Embryonic facial prominence (tissue), 1 donor: ENCODE measurements at regions not wholly inside any gene's neighbourhood (a gene's known extent, or its start where the extent isn't known, plus 50 kb on each side); places are given as distances from the start of the nearest gene placed in this dataset.

Experiments
- DNase-seq: peaks from one replicate; pipeline ENCODE4 v3.0.0-alpha.2; 2016; ENCODE audit errors: extremely low spot score

DNA sequence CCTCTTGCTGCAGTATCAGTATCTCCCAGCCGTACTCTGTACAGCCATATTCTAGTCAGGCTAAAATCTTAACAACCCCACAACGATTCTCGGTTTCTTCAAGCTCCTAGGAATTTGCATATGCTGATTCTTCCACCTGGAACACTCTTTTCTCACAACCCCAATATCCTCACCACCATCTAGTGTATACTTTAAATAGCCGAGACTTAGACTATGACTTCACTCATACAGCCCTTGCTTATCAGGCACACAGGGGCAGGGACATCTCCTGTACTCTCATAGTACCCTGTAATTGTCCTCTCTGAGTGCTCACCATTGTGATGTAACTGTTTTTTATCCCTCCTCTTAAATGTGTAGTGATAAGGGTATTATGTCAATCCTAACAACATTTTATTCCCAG, 2126.4 kb upstream of the TENM3 start:
- DNase-seq, result no peak

DNA sequence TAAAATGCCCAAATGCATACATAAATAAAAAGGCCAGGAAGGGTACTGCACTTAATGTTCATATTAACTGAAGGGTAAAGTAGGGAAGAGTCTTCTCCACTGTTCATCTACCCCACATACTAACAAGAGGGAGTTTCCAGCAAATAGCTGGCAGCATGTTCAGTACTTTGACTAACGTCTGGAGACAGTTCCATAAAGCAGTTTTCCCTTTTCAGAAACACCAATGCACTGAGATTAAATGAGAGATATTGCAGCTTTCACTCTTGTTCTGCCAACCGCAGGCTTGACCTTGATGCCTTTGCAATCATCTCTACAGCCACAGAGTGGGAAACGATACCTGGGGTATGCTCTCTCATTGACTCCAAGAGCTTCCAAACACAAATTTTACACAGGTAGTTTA, 2123.1 kb upstream of the TENM3 start:
- no peak for DNase-seq

- DNase-seq, result no peak
Measured at GRCh38 chr4:180134091-180134866, 2108.9 kb upstream of the TENM3 start.

DNA sequence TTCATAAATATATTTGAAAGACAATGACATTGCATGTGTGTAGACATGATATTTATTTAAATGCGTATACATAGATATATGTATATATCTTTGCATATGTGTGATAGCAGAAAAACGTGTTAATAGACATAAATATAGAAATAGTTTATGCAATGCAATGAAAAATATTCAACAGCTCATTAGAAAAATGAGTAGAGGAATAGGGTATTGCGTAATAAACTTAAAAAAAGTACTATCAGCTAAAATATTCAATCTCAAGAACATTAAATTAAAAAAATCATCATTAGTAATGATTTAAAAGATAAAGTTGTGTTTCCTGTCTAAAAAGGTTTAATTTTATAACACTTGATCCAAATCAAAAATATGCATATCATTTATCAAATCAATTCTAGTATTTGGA, 2101.5 kb upstream of the TENM3 start:
- no peak for DNase-seq

DNA sequence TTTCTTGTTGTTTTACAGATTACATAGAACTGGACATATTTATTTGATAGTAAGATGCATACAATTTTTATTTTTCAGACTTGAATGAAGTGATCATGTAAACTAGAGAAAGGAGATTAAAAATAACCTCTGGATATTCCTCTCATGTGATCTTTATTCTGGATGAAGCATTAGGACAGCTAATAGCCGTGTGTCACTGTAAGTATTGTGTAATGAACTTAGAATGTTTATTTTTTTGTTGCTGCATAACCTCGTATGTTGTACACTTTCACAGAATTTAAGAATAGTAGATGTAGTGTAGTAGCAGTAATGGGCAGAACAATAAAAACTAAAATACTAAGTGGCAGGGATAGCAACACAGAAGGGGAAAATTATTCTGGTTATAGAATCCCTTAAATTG, 2094.5 kb upstream of the TENM3 start:
- no peak for DNase-seq

GRCh38 chr4:180150818-180151217, 2092.4 kb upstream of the TENM3 start:
- no peak for DNase-seq

- no peak for DNase-seq
Measured at GRCh38 chr4:180152831-180153230, 2090.4 kb upstream of the TENM3 start.

GRCh38 chr4:180153587-180153986, 2089.6 kb upstream of the TENM3 start:
- DNase-seq, result no peak

GRCh38 chr4:180156684-180157083, 2086.5 kb upstream of the TENM3 start:
- DNase-seq, result no peak

DNA sequence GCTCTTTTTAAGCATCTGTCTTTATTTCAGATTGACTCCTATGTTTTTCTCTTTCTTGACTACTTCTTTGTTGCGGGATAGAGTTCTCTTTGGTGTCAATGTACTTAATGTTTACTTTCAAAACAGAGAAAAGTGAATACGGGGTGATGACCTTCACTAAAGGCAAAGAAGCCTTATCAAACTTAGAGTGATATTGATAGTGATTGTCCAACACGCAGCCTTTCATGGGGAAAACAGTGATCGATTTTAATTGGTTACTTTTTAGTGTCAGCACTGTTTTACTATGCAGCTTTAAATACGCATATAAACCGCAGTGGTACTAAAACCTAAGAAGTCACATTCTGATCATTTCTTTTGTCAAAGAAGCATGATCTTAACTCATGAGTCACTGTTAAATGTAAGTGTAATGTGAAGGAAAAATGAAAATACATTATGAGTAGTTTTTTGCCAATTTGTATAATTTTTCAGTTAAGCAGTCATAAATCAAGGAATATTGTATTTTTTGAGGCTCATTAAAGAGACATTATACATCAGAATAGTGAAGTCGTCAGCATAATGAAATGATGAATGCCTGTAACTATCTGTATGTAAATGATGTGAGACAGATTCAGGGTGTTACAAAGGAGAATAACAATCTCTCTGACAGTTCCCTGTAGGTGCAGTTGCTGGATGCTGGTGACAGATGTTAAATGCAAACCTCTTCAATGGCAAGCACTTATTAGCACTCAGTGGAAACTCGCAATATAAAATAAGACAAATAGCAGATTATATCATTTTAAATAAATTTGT, 2082.8 kb upstream of the TENM3 start:
- no peak for DNase-seq

DNA sequence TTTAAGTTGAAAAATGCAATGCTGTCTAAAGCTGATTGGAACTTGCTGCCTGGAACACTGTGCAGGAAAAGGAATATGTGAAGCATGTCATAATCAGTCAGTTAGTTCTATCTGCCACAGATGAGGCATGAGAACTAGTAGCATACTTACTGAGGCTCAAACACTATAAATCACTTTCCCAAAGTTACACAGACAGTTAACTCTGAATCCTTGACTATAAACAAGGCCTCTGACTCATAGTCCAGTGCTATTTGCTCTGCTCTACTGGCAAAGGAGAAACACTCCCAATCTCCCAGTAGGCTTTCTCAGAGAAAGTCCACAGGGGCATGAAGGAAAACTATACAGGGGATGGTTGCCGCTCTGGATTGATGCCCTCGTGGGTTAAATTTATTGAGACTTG, 2078.4 kb upstream of the TENM3 start:
- DNase-seq, result no peak

DNA sequence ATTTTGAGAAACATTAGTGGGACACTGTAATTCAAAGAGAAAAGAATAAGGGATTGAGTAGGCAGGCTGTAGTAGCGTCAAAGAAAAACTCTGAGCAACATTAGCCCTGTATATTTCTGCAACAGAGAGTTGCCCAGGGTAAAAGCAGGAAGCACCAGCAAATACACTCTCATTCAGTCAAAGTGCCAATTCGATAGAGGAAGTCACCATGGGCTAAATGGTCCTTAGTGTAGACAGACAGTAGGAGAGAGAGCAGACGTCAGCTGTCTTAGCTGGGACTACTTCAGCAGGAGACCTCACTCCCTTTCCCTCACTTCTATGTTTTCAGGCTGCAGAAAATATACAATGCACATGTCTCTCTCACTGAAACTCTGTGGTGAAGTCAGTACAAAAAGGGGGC, 2073.8 kb upstream of the TENM3 start:
- DNase-seq, result no peak

GRCh38 chr4:180169966-180170365, 2073.2 kb upstream of the TENM3 start:
- DNase-seq, result no peak

- DNase-seq, result no peak
Measured at GRCh38 chr4:180179146-180179545, 2064.1 kb upstream of the TENM3 start.

- no peak for DNase-seq
Measured at GRCh38 chr4:180189666-180190065, 2053.5 kb upstream of the TENM3 start.

- DNase-seq, result no peak
Measured at GRCh38 chr4:180190382-180190781, 2052.8 kb upstream of the TENM3 start.

GRCh38 chr4:180197471-180197870, 2045.7 kb upstream of the TENM3 start:
- no peak for DNase-seq

- DNase-seq, result no peak
Measured at GRCh38 chr4:180203349-180203748, 2039.9 kb upstream of the TENM3 start.

DNA sequence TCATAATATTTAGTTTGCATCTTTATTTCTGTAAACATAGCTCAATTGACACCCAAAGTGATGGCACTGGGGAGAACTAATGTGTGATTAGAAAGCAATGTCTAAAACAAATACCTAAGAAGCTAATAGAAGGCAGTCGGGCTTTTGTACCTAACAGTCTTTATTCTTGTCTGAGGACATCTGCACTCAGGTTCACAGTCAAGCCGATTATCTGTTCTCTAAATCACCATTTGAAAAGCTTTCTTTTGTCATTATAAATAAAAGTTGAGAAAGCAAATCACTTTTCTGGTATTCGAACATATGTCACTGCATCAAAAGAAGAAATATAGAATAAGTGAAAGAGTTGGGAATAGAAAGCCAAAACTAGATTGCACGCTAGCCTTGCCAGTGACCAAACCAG, 2037.9 kb upstream of the TENM3 start:
- no peak for DNase-seq

- no peak for DNase-seq
Measured at GRCh38 chr4:180207921-180208320, 2035.3 kb upstream of the TENM3 start.

DNA sequence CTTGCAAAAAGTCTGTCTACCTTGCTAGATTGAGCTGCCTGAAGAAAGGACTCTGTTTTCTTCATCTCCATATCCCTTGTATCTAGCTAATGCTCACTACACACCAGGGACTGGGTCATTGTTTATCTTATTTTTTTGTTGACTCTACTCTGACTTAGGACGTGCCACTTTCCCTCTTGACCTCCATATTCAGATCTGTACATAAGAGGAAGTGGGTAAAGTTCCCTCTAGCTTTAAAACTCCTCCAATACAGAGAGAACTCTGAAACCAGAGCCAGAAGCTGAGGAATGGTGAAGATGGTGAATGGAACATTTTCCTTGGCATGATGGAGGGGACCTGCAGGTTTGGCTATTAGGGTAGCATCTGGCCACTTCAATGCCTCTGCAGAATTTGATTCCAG, 2026.1 kb upstream of the TENM3 start:
- DNase-seq, result no peak

DNA sequence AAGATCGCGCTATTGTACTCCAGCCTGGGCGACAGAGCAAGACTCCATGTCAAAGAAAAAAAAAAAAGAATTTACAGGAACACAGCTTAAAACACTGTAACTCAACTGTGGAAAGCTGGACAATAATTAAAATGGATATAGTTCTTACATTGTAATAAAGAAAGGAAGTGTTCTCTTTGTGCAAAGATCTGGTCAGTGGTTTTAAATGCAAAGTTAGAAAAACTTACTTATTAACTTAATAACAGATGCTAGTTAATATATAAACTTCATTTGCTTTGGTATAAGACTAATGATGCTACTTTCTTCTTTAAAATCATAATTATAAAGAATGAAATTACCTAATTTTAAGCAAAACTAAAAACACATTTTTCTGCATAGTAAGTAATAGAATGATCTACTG, 2024.1 kb upstream of the TENM3 start:
- DNase-seq, result no peak

GRCh38 chr4:180225977-180226376, 2017.2 kb upstream of the TENM3 start:
- no peak for DNase-seq
